WI38 (cell line): ENCODE measurements at regions not wholly inside any gene's neighbourhood (a gene's known extent, or its start where the extent isn't known, plus 50 kb on each side); places are given as distances from the start of the nearest gene placed in this dataset.

Experiments used
- H3K4me3 ChIP-seq: 2 replicates; pipeline ENCODE4 v1.5.1; 2011; ENCODE audit warnings: low read depth, mild to moderate bottlenecking, control low read depth, low read length
- CTCF ChIP-seq: IDR thresholded peaks from 2 replicates; pipeline ENCODE4 v1.5.1; 2012; ENCODE audit warnings: low read depth, mild to moderate bottlenecking, control low read depth, low read length

- no peak overlapping the region for H3K4me3 ChIP-seq
- no peak for TF ChIP-seq CTCF
Observed at GRCh38 chr4:25474690-25475089, 97.6 kb downstream of the ANAPC4 start.

GRCh38 chr4:25477221-25477620, 100.2 kb downstream of the ANAPC4 start:
- no peak for TF ChIP-seq CTCF
- H3K4me3 ChIP-seq: no peak overlapping the region

- TF ChIP-seq CTCF: no peak
- no peak overlapping the region for H3K4me3 ChIP-seq
Observed at GRCh38 chr4:25481648-25482047, 104.6 kb downstream of the ANAPC4 start.

GRCh38 chr4:25484243-25484721, 107.2 kb downstream of the ANAPC4 start:
- no peak for TF ChIP-seq CTCF
- no peak overlapping the region for H3K4me3 ChIP-seq

- no peak for TF ChIP-seq CTCF
- no peak overlapping the region for H3K4me3 ChIP-seq
Observed at GRCh38 chr4:25485104-25485503, 108.0 kb downstream of the ANAPC4 start.

GRCh38 chr4:25486171-25486570, 109.1 kb downstream of the ANAPC4 start:
- no peak overlapping the region for H3K4me3 ChIP-seq
- TF ChIP-seq CTCF: no peak

GRCh38 chr4:25487155-25487554, 110.1 kb downstream of the ANAPC4 start:
- no peak overlapping the region for H3K4me3 ChIP-seq
- no peak for TF ChIP-seq CTCF
